ENCODE measurements at regions not wholly inside any gene's neighbourhood (a gene's known extent, or its start where the extent isn't known, plus 50 kb on each side); places are given as distances from the start of the nearest gene placed in this dataset.
"Not testable (repeated sequence)": the region's sequence is repeated elsewhere in the genome, so short reads cannot be mapped to it uniquely, and the experiment has no call there.

DNA sequence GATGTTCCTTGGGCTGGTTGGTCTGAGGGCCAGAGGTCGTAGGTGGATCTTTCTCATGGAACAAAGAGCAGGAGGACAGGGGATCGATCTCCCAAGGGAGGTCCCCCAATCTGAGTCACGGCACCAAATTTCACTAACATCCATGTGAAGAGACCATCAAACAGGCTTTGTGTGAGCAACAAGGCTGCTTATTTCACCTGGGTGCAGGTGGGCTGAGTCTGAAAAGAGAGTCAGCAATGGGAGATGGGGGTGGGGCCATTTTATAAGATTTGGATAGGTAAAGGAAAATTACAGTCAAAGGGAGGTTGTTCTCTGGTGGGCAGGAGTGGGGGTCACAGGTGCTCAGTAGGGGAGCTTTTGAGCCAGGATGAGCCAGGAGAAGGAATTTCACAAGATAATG is 334.0 kb upstream of the HTR1E start:
- DNase-seq = not testable (repeated sequence)

DNA sequence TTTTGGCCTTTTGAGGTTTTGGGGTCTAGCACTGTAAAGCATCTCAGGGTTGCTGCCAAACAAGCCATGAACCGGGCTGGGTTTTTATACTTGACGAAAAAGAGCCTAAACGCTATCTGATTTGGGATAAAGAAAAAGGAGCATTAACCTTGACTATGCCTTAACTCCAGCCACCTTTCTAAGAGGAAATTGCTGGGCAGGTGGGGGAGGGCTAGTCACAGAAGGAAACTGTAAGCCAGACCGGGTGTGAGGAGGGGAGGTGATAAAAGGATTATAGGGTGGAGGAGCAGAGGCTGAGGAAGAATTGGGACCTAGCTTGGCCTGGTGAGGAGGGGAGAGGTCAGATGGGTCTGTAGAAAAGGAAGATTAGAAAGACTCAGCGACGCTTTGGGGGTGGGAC is 335.2 kb upstream of the HTR1E start:
- not testable (repeated sequence) for DNase-seq

DNA sequence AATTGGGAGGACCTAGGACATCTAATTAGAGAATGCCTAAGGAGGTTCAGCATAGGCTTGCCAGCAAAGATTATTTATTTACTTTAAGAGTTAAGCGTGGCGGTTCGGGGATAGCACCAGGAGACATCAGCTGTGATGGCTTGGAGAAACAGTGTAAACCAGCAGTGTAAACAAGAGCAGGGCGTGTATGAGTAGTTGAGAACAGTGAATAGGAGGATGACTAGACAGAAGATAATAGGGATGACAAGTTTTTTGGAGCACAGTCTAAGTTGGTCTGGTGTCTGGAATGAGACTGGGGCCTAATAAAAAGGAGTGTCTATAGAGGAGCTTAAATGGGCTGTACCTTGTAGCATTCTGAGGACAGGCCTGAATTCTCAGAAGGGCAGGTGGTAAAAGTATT is 338.4 kb upstream of the HTR1E start:
- not testable (repeated sequence) for DNase-seq

DNA sequence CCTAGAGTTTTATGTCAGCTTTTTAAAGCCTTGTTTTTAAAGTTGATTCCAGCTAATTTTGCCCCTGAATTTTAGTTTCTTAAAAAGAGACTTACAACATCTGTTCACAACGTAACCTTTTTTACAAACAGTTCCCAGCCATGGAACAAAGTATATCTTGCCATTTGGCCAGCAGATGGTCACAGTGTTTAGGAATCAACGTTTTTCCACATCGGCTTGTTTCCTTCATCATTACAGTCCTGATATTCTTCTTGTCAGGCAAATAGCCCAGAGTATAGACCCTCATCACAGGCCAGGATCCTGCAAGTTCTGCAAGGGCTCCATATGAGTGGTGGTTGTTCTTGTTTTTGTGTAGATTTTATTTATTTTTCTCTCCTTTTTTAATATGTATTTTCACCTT is 341.7 kb upstream of the HTR1E start:
- peak; percentile 17 for DNase-seq

DNA sequence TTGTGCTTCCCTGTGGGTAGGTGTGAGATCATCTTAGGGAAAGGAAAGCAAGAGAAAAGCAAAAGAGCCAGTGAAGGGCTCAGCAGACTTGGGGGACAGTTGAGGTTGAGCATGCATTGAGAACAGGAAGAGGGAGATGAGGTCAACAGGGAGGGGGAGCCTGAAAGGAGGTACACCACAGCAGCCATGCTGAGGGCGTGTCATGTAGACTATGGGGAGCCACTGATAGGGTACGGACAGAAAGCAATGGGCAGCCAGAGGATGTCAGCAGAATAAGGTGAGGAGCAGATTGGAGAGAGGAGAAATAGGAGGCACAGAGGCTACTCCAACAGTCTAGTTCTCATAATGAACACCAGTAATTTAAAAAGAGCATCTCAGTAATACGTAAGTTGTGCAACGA is 351.1 kb upstream of the HTR1E start:
- no peak for DNase-seq

DNA sequence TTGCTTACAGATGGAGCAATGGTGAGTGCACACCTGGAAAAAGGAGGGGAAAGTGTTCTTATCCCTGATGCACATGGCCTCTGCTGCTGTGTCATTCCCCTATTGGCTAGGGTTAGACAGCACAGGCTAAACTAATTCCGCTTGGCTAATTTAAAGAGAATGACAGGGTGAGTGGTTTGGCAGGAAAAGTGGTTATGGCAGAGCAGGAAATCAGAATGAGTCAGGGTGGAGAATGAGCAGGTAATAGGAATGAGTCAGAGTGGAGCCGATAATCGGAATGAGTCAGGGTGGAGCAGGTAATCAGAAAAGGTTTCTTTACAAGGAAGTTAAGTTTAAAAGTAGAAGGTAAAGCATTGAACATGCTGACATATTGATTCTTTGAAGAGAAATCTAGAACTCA is 355.5 kb upstream of the HTR1E start:
- no peak for DNase-seq

DNA sequence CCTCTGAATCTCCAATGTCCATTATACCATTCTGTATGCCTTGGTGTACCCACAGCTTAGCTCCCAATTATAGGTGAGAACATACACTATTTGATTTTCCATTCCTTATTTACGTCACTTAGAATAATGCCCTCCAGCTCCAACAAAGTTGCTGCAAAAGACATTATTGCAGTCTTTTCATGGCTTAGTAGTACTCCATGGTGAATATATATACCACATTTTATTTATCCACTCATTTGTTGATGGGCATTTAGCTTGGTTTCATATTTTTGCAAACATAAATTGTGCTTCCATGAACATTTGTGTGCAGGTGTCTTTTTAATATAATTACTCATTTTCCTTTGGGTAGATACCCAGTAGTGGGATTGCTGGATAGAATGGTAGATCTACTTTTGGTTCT is 374.1 kb upstream of the HTR1E start:
- DNase-seq = no peak

DNA sequence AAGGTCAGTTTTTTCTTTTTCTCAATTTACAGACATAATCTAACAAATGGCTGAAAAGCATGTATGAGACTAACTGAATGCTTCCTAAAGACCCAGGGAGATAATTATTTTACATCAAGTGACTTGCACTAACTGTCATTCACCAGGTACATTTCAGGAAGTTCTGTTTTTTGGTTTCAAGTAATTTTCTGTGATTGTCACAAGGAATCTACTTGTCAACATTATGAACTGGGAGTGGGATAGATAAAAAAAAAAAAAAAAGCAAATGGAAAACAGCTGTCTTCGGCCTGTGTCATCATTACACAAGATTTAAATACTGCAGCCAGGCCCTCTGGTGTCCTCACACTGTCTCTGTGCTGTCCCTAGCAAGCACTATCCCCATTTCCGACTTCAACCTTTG is 379.0 kb upstream of the HTR1E start:
- DNase-seq = no peak

DNA sequence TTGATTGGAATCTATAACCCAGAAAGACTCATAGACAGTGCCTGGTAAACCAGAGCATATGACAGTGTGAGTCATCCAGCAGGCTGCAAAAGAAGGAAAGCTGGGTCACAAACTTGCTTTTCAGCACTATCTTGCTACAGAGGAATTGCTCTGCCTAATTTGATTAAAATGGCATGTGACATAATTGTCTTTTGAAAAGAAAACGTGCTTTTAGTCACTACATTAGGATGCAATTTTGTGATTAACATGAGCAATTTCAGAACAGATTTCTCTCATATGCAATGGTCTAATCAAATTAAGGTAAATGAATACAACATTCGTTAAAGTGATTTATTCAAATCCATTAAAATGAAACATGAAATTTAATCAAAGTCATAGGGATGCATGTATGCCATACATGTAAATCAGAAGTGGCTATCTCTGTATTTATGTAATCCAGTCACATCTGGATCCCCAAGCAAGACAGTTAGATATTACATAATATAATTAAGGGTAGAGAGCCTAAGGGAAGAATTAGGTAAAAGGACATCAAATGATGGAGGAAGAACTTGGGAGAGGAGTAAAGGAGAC is 400.0 kb upstream of the HTR1E start:
- no peak for DNase-seq

DNA sequence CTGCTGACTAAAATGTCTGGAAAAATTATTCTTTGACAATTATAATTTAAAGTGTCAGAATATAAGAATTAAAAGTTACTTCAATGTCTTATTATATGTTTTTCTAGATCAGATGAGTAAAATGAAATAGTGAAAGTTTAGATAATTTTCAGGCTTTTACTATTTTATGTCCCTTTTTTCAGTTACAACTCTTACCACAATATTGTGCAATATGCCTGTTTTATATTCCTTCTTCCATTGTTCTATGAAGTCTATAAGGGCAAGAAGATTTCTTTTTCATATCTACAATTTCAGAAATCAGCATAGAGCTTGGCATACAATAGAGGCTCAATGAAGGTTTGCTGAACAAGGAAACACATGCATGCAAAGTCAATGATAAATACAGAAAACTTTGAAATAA is 401.2 kb upstream of the HTR1E start:
- DNase-seq = no peak

DNA sequence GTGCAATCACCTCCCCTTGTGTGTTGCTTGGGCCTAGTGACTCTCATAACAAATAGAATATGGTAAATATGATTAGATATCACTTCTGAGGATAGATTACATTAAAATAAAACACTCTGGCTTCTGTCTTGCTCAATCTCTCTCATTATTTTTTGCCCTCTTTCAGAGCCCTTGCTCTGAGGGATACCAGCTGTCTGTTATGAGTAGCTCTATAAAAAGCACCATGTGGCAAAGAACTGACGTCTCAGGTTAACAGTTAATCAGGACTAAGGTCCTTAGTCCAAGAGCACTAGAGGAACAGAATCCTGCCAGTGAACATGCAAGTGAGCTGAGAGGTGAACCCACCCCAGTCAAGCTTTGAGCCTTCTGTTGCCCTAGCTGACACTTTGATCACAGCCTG is 402.2 kb upstream of the HTR1E start:
- no peak for DNase-seq

DNA sequence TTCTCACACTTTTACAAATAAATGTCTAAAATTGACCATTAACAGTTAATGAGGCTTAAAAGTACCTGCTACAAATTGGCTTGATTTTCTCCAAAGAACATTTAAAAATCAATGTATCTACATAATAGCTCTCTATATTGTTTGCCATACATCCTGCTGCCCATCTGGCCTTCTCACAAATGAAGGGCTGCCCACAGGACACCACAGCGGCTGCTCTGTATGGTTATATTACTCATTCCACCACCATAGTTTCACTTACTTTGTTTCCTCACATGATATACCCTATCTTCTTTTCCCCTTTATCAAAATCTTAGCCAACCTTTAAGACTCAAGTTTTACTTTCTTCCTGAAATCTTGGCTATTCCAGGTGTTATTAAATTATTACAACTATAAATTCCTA is 407.7 kb upstream of the HTR1E start:
- DNase-seq = no peak

DNA sequence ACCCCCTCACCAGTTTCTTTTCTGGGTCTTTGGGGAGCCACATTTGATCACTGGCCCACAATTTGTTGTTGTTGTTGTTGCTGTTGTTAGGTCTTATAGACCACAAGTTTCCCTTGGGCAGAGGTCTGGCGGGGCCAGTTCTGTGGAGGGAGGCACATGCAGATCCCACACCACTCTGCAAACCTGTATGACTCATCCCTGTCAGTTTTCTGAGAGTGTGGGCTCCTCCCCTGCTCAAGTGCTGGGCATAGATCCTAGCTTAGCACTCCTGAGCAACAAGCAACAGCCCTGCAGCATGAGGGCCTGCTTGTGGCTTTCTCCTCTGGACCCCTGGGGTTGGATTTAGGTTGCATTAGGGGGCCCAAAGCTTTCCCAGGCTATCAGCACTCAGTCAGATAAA is 411.1 kb upstream of the HTR1E start:
- DNase-seq = no peak

DNA sequence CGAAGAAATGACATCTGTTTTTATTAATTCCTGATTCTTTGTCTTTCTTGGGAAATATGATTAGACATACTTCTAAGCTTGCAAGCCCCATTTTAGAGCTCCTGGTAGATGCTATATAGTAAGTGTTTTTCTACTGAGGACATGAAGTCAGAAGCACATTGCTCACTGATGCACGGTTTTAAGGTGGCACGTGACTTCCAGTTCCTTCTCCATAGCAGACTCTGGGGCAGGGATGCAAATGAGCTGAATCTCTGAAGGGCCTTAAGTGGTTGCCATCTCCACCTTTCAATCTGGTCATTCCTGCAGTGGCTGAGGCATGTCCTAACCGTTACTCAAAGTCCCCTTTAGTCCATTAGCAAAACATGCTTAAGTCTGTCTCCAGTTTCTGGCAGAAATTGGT is 421.2 kb upstream of the HTR1E start:
- no peak for DNase-seq

DNA sequence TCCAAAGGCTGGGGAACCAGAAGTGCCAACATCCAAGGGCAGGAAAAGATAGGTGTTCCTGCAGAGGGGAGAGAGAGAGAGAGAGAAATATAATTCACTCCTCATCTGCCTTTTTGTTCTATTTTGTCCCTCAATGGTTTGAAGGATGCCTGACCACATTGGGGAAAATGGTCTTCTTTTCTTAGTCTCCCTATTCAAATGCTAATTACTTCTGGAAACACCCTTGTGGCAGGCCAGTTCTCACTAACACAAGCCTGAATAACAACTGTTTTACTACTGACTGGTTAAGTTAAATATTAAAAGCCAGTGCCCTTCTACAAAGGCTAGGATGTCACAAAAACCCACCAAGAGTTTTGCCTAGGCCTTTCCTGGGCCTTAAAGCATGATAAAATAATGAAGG is 425.4 kb upstream of the HTR1E start:
- no peak for DNase-seq

DNA sequence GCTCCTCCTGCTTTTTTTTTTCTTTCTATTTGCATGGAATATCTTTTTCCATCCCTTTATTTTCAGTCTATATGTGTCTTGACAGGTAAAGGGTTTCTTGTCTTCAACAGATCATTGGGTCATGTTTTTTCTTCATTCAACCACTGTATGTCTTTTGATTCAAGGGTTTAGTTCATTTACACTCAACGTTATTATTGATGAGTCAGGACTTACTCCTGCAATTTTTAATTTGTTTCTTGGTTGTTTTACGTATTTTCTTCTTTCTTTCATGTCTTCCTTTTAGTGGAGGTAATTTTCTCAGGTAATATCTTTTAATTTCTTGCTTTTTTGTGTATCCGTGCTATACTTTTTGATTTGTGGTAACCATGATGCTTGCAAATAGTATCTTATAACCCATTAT is 429.1 kb upstream of the HTR1E start:
- no peak for DNase-seq

DNA sequence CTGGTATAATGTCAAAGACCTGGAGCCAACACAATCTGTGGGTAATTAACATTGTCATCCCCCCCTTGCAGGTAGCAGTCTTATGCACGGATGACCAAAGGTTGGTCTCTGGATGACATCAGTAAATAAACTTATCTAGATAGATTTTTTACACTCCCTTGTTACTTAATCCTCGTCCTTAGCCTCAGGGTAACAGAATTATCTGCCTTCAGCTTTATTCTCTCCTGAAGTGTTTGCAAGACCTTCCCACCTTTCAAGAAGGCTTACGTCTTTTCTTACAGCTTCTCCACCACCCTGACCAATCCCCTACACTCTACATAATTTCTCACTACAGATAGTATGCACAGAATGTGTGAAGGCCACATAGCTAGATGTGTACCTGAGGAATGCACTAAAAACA is 434.8 kb upstream of the HTR1E start:
- no peak for DNase-seq

DNA sequence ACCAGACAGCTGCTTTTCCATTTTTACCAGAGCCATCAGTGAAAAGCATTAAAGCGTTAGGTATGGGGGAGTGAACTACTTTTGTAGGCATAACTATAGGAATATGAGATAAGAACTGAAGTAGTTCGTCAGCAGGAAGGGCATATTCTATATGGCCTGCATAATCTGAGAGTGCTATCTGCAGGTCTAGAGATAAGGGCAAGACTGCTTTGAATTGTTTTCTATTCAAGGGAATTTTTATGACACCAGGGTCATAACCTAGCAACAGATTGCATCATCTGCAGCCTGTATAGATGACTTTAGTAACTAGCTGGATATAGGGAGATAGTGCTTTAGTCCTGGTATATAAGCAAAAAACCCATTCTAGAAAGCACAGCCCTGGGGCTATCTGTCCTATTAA is 437.3 kb upstream of the HTR1E start:
- DNase-seq = no peak

DNA sequence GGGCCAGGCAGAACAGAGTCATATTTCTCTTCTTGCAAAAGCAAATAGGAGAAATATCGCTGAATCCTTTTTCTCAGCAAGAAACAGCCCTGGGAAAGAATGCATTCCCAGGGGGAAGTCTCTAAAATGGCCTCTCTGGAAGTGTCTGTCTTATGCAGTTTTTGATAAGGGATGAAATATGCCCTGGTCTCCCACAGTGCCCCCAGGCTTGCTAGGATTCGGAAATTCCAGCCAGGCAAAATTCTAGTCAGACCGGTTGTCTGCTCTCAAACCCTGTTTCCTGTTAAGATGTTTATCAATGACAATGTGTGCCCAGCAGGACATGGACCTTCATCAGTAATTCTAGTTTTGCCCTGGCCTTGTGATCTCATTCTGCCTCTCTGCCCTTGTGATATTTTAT is 448.3 kb upstream of the HTR1E start:
- DNase-seq = not testable (repeated sequence)

DNA sequence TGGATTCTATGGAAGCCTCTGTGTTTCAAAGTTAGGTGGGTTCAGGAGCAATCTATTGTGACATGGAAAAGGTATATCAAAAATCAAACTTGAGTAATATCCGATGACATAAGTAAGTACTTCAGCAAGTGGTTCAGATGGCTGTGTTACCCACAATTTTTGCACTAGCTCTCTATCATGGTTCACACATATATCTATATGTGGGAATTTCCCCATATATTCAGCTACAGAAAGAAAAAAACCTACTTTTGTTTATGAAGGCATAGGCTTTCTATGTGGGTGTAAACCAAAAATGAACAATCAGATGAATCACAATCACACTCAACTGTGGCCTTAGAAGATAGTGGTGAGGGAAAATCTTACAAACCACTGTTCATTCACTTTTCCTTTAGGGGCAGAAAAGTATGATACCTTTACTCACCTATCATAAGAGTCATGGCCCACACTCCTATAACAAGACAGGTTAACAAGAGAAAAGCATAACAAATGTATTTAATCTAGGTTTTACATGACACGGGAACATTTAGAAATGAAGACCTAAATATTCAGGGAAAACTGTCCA is 449.6 kb upstream of the HTR1E start:
- DNase-seq = no peak

DNA sequence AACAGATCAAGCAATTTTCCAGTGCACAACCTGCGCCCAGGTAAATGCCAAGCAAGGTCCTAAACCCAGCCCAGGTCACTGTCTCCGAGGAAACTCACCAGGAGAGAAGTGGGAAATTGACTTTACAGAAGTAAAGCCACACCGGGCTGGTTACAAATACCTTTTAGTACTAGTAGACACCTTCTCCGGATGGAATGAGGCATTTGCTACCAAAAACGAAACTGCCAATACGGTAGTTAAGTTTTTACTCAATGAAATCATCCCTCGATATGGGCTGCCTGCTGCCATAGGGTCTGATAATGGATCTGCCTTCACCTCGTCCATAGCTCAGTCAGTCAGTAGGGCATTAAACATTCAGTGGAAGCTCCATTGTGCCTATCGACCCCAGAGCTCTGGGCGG is 459.0 kb upstream of the HTR1E start:
- DNase-seq = not testable (repeated sequence)

DNA sequence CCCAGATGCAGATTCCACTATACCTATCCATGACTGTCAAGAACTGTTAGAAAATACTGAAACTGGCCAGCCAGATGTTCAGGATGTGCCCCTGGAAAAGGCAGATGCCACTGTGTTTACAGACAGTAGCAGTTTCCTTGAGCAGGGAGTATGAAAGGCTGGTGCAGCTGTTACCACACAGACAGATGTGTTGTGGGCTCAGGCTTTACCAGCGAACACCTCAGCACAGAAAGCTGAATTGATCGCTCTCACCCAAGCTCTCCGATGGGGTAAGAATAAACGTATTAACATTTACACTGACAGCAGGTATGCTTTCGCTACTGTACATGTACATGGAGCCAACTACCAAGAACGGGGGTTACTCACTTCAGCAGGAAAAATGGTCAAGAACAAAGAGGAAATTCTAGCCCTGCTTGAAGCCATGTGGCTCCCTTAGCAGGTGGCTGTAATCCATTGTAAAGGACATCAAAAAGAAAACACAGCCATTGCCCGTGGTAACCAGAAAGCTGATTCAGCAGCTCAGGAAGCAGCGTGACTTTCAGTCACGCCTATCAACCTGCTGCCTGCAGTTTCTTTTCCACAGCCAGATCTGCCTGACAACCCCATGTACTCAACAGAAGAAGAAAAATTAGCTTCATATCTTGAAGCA is 459.7 kb upstream of the HTR1E start:
- no peak for DNase-seq

DNA sequence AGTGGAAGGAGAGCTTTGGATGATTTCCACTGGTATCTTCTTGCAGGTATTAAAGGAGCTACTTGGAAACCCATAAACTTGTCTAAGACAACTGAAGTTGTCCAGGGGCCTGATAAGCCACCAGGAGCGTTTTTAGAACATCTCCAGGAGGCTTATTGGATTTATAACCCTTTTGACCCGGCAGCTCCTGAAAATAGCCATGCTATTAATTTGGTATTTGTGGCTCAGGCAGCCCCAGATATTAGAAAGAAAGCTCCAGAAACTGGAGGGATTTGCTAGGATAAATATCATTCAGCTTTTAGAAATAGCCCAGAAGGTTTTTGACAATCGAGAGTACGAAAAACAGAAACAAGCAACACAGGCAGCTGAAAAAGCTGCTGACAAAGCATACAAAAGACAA is 461.0 kb upstream of the HTR1E start:
- DNase-seq = no peak

DNA sequence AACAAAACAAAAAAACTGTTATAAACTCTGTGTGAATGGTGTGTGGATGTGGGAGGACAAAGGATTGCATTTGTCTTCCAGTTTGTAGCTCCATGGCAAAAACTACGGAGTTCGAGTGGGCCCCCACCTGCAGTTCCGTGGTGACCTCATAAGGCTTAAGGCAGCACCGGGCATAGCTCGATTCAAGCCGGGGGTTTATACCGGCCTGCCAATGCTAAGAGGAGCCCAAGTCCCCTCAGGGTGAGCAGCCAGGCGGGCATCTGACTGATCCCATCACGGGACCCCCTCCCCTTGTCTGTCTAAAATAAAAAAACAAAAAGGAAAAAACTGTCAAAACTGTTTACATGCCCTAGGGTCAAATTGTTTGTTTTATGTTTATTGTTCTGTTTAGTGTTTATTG is 463.2 kb upstream of the HTR1E start:
- no peak for DNase-seq

DNA sequence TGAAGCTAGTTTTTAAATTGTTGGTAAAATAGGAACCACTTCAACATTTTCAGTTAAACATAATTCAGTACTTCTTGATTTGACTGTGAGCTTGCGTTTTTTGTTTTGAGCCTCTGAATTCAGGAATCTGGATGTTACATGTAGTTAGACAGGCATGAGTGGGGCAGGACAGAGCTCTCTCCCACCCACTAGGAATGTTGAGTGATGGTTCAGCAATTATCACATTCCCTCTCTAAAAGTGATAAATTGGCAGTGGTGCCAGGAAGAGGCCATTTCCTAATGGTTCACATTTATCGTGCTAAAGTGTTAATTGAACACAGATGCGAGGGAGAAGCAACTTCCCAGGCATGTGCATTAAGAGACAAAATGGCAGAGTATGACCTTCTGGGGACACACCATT is 465.5 kb upstream of the HTR1E start:
- no peak for DNase-seq
